WTC11 (cell line): ENCODE measurements at regions not wholly inside any gene's neighbourhood (a gene's known extent, or its start where the extent isn't known, plus 50 kb on each side); places are given as distances from the start of the nearest gene placed in this dataset.

Experiments used
- ATAC-seq: fragments of 200-7000 bp; cut with Tn5 transposase; 2 replicates; pipeline ENCODE4 v1.10.0; 2021; ENCODE audit warnings: mild to moderate bottlenecking, moderate library complexity
- CTCF ChIA-PET: fragments of 300-600 bp; sonication (Branson Sonifier 250); formaldehyde crosslinking; loops from one replicate; lab custom pipeline; 2021; ENCODE audit warnings: antibody characterized with exemption; lab: Charles Lee
- POLR2A ChIA-PET: fragments of 350-600 bp; sonication (Branson Sonifier 250); formaldehyde crosslinking; loops from one replicate; lab custom pipeline; 2021; ENCODE audit warnings: antibody characterized with exemption; lab: Charles Lee
- DNase-seq: peaks from one replicate; pipeline ENCODE4 v3.0.0; 2021; ENCODE audit warnings: low spot score
- H3K27ac Mint-ChIP-seq: 2 replicates; pipeline ENCODE4 v1.8.0; 2021; ENCODE audit warnings: mixed read lengths
- H3K27me3 Mint-ChIP-seq: 2 replicates; pipeline ENCODE4 v1.8.0; 2021; ENCODE audit warnings: low read depth, mild to moderate bottlenecking, moderate library complexity, mixed read lengths
- H3K36me3 Mint-ChIP-seq: 2 replicates; pipeline ENCODE4 v1.8.0; 2021; ENCODE audit warnings: mixed read lengths
- H3K4me1 Mint-ChIP-seq: 2 replicates; pipeline ENCODE4 v1.8.0; 2022; ENCODE audit warnings: mixed read lengths
- H3K4me3 Mint-ChIP-seq: 2 replicates; pipeline ENCODE4 v1.8.0; 2021; ENCODE audit warnings: mild to moderate bottlenecking, moderate library complexity, mixed read lengths
- H3K9me3 Mint-ChIP-seq: 2 replicates; pipeline ENCODE4 v1.8.0; 2021; ENCODE audit warnings: mixed read lengths
- CREM ChIP-seq: sonication (generic); formaldehyde crosslinking; IDR thresholded peaks from 2 replicates; pipeline ENCODE4 v1.8.1; 2022; ENCODE audit warnings: mild to moderate bottlenecking, missing genetic modification reagents, moderate library complexity
- E2F4 ChIP-seq: sonication (generic); formaldehyde crosslinking; IDR thresholded peaks from 2 replicates; pipeline ENCODE4 v1.8.1; 2022; ENCODE audit warnings: low read depth, mild to moderate bottlenecking, moderate library complexity, missing genetic modification reagents, borderline replicate concordance
- ERG ChIP-seq: fragments of 250-450 bp; sonication (Bioruptor Pico); IDR thresholded peaks from 2 replicates; pipeline ENCODE4 v1.8.0; 2021; ENCODE audit warnings: mild to moderate bottlenecking
- ETV6 ChIP-seq: sonication (generic); formaldehyde crosslinking; IDR thresholded peaks from 2 replicates; pipeline ENCODE4 v1.8.1; 2022; ENCODE audit warnings: mild to moderate bottlenecking, missing genetic modification reagents
- FOXP4 ChIP-seq: sonication (generic); formaldehyde crosslinking; IDR thresholded peaks from 2 replicates; pipeline ENCODE4 v1.8.0; 2022; ENCODE audit warnings: mild to moderate bottlenecking, missing genetic modification reagents
- KAT7 ChIP-seq: sonication (generic); formaldehyde crosslinking; IDR thresholded peaks from 2 replicates; pipeline ENCODE4 v1.8.1; 2023; ENCODE audit warnings: missing genetic modification reagents, mild to moderate bottlenecking, borderline replicate concordance
- MAX ChIP-seq: sonication (generic); formaldehyde crosslinking; IDR thresholded peaks from 2 replicates; pipeline ENCODE4 v1.8.0; 2022; ENCODE audit warnings: mild to moderate bottlenecking, missing genetic modification reagents
- MYBL2 ChIP-seq: sonication (generic); formaldehyde crosslinking; IDR thresholded peaks from 2 replicates; pipeline ENCODE4 v1.8.1; 2023; ENCODE audit warnings: mild to moderate bottlenecking, moderate library complexity, missing genetic modification reagents
- NR1H2 ChIP-seq: sonication (generic); formaldehyde crosslinking; IDR thresholded peaks from 2 replicates; pipeline ENCODE4 v1.9.0; 2021; ENCODE audit warnings: mild to moderate bottlenecking, moderate library complexity, missing genetic modification reagents
- PRDM15 ChIP-seq: sonication (generic); formaldehyde crosslinking; IDR thresholded peaks from 2 replicates; pipeline ENCODE4 v1.8.0; 2022; ENCODE audit warnings: missing genetic modification reagents
- PREB ChIP-seq: sonication (generic); formaldehyde crosslinking; IDR thresholded peaks from 2 replicates; pipeline ENCODE4 v1.8.1; 2022; ENCODE audit warnings: mild to moderate bottlenecking, missing genetic modification reagents, moderate library complexity, borderline replicate concordance
- RELA ChIP-seq: sonication (generic); formaldehyde crosslinking; IDR thresholded peaks from 2 replicates; pipeline ENCODE4 v1.8.1; 2022; ENCODE audit warnings: missing genetic modification reagents, mild to moderate bottlenecking, borderline replicate concordance
- SMAD3 ChIP-seq: sonication (generic); formaldehyde crosslinking; IDR thresholded peaks from 2 replicates; pipeline ENCODE4 v1.8.0; 2022; ENCODE audit warnings: missing genetic modification reagents, mild to moderate bottlenecking, borderline replicate concordance
- TEAD1 ChIP-seq: sonication (generic); formaldehyde crosslinking; IDR thresholded peaks from 2 replicates; pipeline ENCODE4 v1.8.0; 2022; ENCODE audit warnings: mild to moderate bottlenecking, missing genetic modification reagents
- ZNF121 ChIP-seq: sonication (generic); formaldehyde crosslinking; IDR thresholded peaks from 2 replicates; pipeline ENCODE4 v1.8.0; 2023; ENCODE audit warnings: missing genetic modification reagents
- ZNF219 ChIP-seq: sonication (generic); formaldehyde crosslinking; IDR thresholded peaks from 2 replicates; pipeline ENCODE4 v1.8.0; 2023; ENCODE audit warnings: missing genetic modification reagents, mild to moderate bottlenecking, borderline replicate concordance
- ZNF317 ChIP-seq: sonication (generic); formaldehyde crosslinking; IDR thresholded peaks from 2 replicates; pipeline ENCODE4 v1.8.1; 2023; ENCODE audit warnings: low read depth, mild to moderate bottlenecking, moderate library complexity, missing genetic modification reagents, borderline replicate concordance
- ZNF423 ChIP-seq: fragments of 250-450 bp; sonication (Bioruptor Pico); IDR thresholded peaks from 2 replicates; pipeline ENCODE4 v2.1.2; 2022; ENCODE audit warnings: mild to moderate bottlenecking, moderate library complexity

GRCh38 chr9:89770531-89771174, 165.8 kb downstream of the GADD45G start:
- no peak for DNase-seq
- Mint-ChIP-seq H3K4me1 (no peaks in the 10 kb centered on the region), H3K4me3 (no peak overlapping the region), H3K36me3 (no peaks in the 10 kb centered on the region), H3K9me3 (peaks cover 4% of the 10 kb centered on the region), H3K27ac (no peak overlapping the region), H3K27me3 (no peaks in the 10 kb centered on the region)
- ChIA-PET POLR2A (no interaction called here), CTCF (interaction anchor here (1.1 kb wide), 1 partner anchor 168 kb away, joined by 3 read pairs; no protein-coding TSS in a partner anchor)
- ATAC-seq, result no peak
- no peak for TF ChIP-seq KAT7 (CRISPR knock-in tag)
- TF ChIP-seq ZNF219, result no peak

GRCh38 chr9:89771205-89771604, 166.4 kb downstream of the GADD45G start:
- POLR2A ChIA-PET, result no interaction called here

GRCh38 chr9:89773170-89773569, 168.4 kb downstream of the GADD45G start:
- no peak overlapping the region for H3K4me3 Mint-ChIP-seq
- TF ChIP-seq ERG (CRISPR knock-in tag) (no peak), CREM (CRISPR knock-in tag) (no peak), ETV6 (CRISPR knock-in tag) (no peak), MYBL2 (CRISPR knock-in tag) (no peak), ZNF121 (CRISPR knock-in tag) (no peak), RELA (CRISPR knock-in tag) (no peak), FOXP4 (no peak), ZNF423 (CRISPR knock-in tag) (no peak), NR1H2 (CRISPR knock-in tag) (no peak), TEAD1 (CRISPR knock-in tag) (no peak), MAX (CRISPR knock-in tag) (no peak), ZNF317 (no peak), E2F4 (CRISPR knock-in tag) (no peak), PREB (CRISPR knock-in tag) (no peak)

More at GRCh38 chr9:89771205-89771604, 166.4 kb downstream of the GADD45G start:
- Mint-ChIP-seq H3K9me3 (peaks cover 4% of the 10 kb centered on the region), H3K4me3 (no peak overlapping the region), H3K27me3 (no peaks in the 10 kb centered on the region), H3K27ac (no peak overlapping the region), H3K4me1 (no peaks in the 10 kb centered on the region), H3K36me3 (no peaks in the 10 kb centered on the region)
- ATAC-seq, result no peak
- no peak for DNase-seq
- TF ChIP-seq SMAD3 (CRISPR knock-in tag), result no peak
- no peak for TF ChIP-seq PRDM15 (CRISPR knock-in tag)
- CTCF ChIA-PET, result no interaction called here

More at GRCh38 chr9:89773170-89773569, 168.4 kb downstream of the GADD45G start:
- no peaks in the 10 kb centered on the region for H3K36me3 Mint-ChIP-seq
- H3K4me1 Mint-ChIP-seq, result no peaks in the 10 kb centered on the region
- no peak overlapping the region for H3K27ac Mint-ChIP-seq
- ATAC-seq, result no peak
- POLR2A ChIA-PET, result no interaction called here
- H3K27me3 Mint-ChIP-seq, result no peaks in the 10 kb centered on the region; the same call in 1 of the 2 replicates
- H3K9me3 Mint-ChIP-seq, result no peaks in the 10 kb centered on the region
- no peak for DNase-seq
- CTCF ChIA-PET, result interaction anchor here (1.4 kb wide), 1 partner anchor 170 kb away, joined by 3 read pairs; no protein-coding TSS in a partner anchor
